ENCODE measurements at regions not wholly inside any gene's neighbourhood (a gene's known extent, or its start where the extent isn't known, plus 50 kb on each side); places are given as distances from the start of the nearest gene placed in this dataset.

DNA sequence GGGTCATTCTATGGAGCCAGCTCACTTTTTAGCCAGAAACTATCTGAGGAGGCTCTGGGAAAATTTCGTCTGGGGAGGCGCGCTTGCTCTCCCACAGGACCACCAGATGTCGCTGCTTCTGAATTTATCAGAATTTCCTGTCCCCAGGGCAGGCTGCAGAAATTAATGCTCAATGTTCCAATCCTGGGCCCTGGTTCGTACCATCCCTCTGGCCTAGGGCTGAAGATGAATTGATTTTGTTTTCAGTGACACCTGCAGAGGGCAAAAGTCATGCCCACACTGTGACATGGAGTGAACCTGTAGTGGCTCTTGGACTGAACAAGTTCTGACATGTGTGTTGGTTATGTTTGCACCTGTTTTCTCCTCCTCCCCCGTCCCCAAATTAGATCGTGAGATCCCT lies 482.6 kb downstream of the NPIPA7 start:
- H3K27ac ChIP-seq: no peak overlapping the region
- intact Hi-C loops (cut with DNase I; ENCODE audit: low total_unique reads): no loop called here
- no peak overlapping the region for H3K4me3 ChIP-seq
- no peak for DNase-seq
- H3K9me3 ChIP-seq: no peaks in the 10 kb centered on the region
- TF ChIP-seq, protein P1, sequence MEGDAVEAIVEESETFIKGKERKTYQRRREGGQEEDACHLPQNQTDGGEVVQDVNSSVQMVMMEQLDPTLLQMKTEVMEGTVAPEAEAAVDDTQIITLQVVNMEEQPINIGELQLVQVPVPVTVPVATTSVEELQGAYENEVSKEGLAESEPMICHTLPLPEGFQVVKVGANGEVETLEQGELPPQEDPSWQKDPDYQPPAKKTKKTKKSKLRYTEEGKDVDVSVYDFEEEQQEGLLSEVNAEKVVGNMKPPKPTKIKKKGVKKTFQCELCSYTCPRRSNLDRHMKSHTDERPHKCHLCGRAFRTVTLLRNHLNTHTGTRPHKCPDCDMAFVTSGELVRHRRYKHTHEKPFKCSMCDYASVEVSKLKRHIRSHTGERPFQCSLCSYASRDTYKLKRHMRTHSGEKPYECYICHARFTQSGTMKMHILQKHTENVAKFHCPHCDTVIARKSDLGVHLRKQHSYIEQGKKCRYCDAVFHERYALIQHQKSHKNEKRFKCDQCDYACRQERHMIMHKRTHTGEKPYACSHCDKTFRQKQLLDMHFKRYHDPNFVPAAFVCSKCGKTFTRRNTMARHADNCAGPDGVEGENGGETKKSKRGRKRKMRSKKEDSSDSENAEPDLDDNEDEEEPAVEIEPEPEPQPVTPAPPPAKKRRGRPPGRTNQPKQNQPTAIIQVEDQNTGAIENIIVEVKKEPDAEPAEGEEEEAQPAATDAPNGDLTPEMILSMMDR (IDR thresholded peaks at IDR 0.05): peak; percentile 47 to 49
- no peaks in the 10 kb centered on the region for H3K4me1 ChIP-seq
- H3K36me3 ChIP-seq: no peaks in the 10 kb centered on the region
- peaks cover 0 to 7% of the 10 kb centered on the region in 2 donors for H3K27me3 ChIP-seq

DNA sequence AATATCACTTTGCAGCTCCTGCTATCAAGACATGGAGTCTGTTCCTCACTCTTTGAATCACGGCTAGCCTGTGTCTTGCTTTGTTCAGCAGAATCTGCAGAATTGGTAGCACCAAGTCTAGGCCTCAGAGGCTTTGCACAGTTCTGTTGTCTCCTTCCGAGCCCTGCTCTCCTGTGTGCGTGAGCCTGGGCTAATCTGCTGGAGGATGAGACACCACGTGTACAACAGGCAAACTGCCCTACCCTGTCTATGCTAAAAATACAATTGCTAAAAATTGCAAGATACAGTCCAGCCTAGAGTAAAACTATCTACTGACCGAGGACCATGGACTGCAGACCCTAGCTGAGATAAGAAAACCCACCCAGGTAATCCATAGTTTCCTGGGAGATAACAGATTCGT lies 484.7 kb downstream of the NPIPA7 start:
- no peak for DNase-seq
- Histone ChIP-seq H3K4me3 (no peak overlapping the region), H3K36me3 (no peaks in the 10 kb centered on the region), H3K27ac (no peak overlapping the region), H3K27me3 (peaks cover 0 to 19% of the 10 kb centered on the region in 2 donors), H3K9me3 (no peaks in the 10 kb centered on the region), H3K4me1 (no peaks in the 10 kb centered on the region)
- TF ChIP-seq, protein P1 (IDR thresholded peaks at IDR 0.05): no peak
- intact Hi-C loops (cut with DNase I; ENCODE audit: low total_unique reads): no loop called here

DNA sequence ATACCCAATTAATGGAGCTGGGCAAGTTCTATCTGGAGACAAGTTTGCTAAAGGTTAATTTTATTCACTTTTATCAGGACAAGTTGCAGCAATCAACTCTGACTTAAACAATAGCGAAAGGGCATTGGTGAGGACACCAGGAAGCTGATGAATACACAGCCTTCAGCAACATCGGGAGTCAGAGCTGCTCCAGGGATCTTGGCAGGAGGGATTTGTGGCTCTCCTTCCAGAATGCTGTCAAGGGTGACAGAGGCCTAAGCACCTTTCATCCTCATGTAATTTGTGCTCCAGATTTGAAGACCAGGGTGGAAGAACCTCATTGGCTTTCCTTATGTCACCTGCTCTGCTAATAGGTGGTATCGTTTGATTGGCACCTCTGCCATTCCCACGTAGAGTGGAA lies 485.6 kb downstream of the NPIPA7 start:
- Histone ChIP-seq H3K9me3 (no peaks in the 10 kb centered on the region), H3K27me3 (peaks cover 0 to 15% of the 10 kb centered on the region in 2 donors), H3K27ac (no peak overlapping the region), H3K4me3 (no peak overlapping the region), H3K4me1 (no peaks in the 10 kb centered on the region), H3K36me3 (no peaks in the 10 kb centered on the region)
- no peak for DNase-seq
- intact Hi-C loops (cut with DNase I; ENCODE audit: low total_unique reads): no loop called here
- TF ChIP-seq, protein P1 (IDR thresholded peaks at IDR 0.05): no peak

GRCh38 chr16:16865374-16865773 lies 486.4 kb downstream of the NPIPA7 start:
- no peaks in the 10 kb centered on the region for H3K36me3 ChIP-seq
- TF ChIP-seq, protein P1 (IDR thresholded peaks at IDR 0.05): no peak
- intact Hi-C loops (cut with DNase I; ENCODE audit: low total_unique reads): no loop called here
- no peak overlapping the region for H3K4me3 ChIP-seq
- H3K9me3 ChIP-seq: no peaks in the 10 kb centered on the region
- no peak overlapping the region for H3K27ac ChIP-seq
- H3K4me1 ChIP-seq: no peaks in the 10 kb centered on the region
- no peak for DNase-seq
- peaks cover 0 to 11% of the 10 kb centered on the region in 2 donors for H3K27me3 ChIP-seq

DNA sequence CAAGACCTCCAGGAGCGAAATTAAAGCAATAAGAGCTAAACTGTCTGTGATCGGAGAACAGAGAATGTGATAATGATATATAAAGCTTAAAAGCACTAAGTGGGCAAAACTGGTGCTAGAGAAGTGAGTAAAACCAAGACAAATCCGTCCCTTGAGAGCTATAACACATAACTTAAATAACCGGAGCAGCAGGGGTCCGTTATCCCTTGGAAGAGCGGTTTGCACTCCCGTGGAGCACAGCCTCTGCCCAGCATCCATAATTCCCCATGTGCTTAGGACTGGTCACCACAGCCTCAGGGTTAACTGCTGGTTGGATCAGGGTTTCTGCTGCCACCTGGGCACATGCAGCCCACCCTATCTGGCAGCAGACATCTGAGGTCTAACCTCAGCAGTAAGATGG lies 489.0 kb downstream of the NPIPA7 start:
- intact Hi-C loops (cut with DNase I; ENCODE audit: low total_unique reads): no loop called here
- Histone ChIP-seq H3K4me1 (no peaks in the 10 kb centered on the region), H3K27ac (no peak overlapping the region), H3K9me3 (no peaks in the 10 kb centered on the region), H3K4me3 (no peak overlapping the region), H3K27me3 (peaks cover 0 to 18% of the 10 kb centered on the region in 2 donors), H3K36me3 (no peaks in the 10 kb centered on the region)
- no peak for DNase-seq
- TF ChIP-seq, protein P1 (IDR thresholded peaks at IDR 0.05): no peak

DNA sequence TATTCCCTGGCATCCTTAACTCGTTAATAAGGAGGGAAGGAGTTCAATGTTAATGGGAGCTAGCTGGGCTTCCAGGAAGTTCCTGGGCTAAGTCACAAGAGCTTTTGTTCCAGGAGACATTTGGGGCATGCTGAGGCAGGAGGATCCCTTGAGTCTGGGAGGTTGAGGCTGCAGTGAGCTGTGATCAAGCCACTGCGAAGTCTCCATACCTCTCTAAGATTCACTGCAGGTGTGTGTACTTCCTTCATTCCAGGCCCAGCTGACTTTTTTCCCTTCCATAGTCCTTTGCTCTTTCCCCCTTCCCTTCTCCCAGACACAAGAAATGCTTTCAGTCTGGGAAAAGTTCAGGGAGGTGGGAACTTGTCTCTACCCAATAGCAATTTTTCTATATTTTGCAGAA lies 489.8 kb downstream of the NPIPA7 start:
- Histone ChIP-seq H3K27me3 (peaks cover 0 to 18% of the 10 kb centered on the region in 2 donors), H3K36me3 (no peaks in the 10 kb centered on the region)
- intact Hi-C loops (cut with DNase I; ENCODE audit: low total_unique reads): no loop called here

More for the DNA sequence above, 489.8 kb downstream of the NPIPA7 start:
- Histone ChIP-seq H3K4me3 (no peak overlapping the region), H3K27ac (no peak overlapping the region), H3K9me3 (no peaks in the 10 kb centered on the region), H3K4me1 (no peaks in the 10 kb centered on the region)
- no peak for DNase-seq
- TF ChIP-seq, protein P1 (IDR thresholded peaks at IDR 0.05): no peak
